HEK293 (cell line): ENCODE measurements at regions not wholly inside any gene's neighbourhood (a gene's known extent, or its start where the extent isn't known, plus 50 kb on each side); places are given as distances from the start of the nearest gene placed in this dataset.

ENCODE experiments used
- SETDB1 ChIP-seq: IDR thresholded peaks from one replicate; pipeline ENCODE4 v1.6.1; 2017; ENCODE audit warnings: mild to moderate bottlenecking, low read length, moderate library complexity, mixed read lengths; ENCODE audit not compliant: insufficient read length
- ZEB2 ChIP-seq: fragments of 450-650 bp; formaldehyde crosslinking; IDR thresholded peaks from 2 replicates; pipeline ENCODE4 v1.5.1; 2016; ENCODE audit warnings: missing biosample characterization, missing genetic modification characterization
- ZNF274 ChIP-seq, 2 experiments: fragments of 200-500 bp in 1 of 2; fragments of 450-650 bp in 1 of 2; sonication (Bioruptor generic) in 1 of 2; formaldehyde crosslinking in 1 of 2; IDR thresholded peaks; 2 replicates each; pipeline versions ENCODE4 v1.5.1 to v1.6.1; 2014 to 2016; ENCODE audit warnings: borderline replicate concordance in 1 of 2, inconsistent platforms in 1 of 2, low read length in 1 of 2, missing biosample characterization in 1 of 2, missing genetic modification characterization in 1 of 2
- ZNF561 ChIP-seq: fragments of 450-650 bp; IDR thresholded peaks from 2 replicates; pipeline ENCODE4 v1.5.1; 2018; ENCODE audit warnings: missing biosample characterization, missing genetic modification characterization, borderline replicate concordance
- ZNF785 ChIP-seq: fragments of 450-650 bp; formaldehyde crosslinking; IDR thresholded peaks from 2 replicates; pipeline ENCODE4 v1.5.1; 2016; ENCODE audit warnings: missing biosample characterization, missing genetic modification characterization
- TF ChIP-seq, protein P1 (sequence below): fragments of 450-650 bp; formaldehyde crosslinking; IDR thresholded peaks from 2 replicates; pipeline ENCODE4 v1.5.1; 2016; ENCODE audit warnings: missing biosample characterization, missing genetic modification characterization
- TF ChIP-seq, protein P2 (sequence below): fragments of 450-650 bp; formaldehyde crosslinking; IDR thresholded peaks from 2 replicates; pipeline ENCODE4 v1.5.1; 2016; ENCODE audit warnings: missing biosample characterization, missing genetic modification characterization, low read depth
- TF ChIP-seq, protein P3 (sequence below): fragments of 450-650 bp; formaldehyde crosslinking; IDR thresholded peaks from 2 replicates; pipeline ENCODE4 v1.5.1; 2016; ENCODE audit warnings: missing biosample characterization, missing genetic modification characterization, borderline replicate concordance

- TF ChIP-seq, protein P1, sequence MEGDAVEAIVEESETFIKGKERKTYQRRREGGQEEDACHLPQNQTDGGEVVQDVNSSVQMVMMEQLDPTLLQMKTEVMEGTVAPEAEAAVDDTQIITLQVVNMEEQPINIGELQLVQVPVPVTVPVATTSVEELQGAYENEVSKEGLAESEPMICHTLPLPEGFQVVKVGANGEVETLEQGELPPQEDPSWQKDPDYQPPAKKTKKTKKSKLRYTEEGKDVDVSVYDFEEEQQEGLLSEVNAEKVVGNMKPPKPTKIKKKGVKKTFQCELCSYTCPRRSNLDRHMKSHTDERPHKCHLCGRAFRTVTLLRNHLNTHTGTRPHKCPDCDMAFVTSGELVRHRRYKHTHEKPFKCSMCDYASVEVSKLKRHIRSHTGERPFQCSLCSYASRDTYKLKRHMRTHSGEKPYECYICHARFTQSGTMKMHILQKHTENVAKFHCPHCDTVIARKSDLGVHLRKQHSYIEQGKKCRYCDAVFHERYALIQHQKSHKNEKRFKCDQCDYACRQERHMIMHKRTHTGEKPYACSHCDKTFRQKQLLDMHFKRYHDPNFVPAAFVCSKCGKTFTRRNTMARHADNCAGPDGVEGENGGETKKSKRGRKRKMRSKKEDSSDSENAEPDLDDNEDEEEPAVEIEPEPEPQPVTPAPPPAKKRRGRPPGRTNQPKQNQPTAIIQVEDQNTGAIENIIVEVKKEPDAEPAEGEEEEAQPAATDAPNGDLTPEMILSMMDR (tag by site-specific recombination) = no peak
- no peak for TF ChIP-seq ZNF785
- TF ChIP-seq SETDB1 = no peak
- TF ChIP-seq, protein P2, sequence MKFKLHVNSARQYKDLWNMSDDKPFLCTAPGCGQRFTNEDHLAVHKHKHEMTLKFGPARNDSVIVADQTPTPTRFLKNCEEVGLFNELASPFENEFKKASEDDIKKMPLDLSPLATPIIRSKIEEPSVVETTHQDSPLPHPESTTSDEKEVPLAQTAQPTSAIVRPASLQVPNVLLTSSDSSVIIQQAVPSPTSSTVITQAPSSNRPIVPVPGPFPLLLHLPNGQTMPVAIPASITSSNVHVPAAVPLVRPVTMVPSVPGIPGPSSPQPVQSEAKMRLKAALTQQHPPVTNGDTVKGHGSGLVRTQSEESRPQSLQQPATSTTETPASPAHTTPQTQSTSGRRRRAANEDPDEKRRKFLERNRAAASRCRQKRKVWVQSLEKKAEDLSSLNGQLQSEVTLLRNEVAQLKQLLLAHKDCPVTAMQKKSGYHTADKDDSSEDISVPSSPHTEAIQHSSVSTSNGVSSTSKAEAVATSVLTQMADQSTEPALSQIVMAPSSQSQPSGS (tag by site-specific recombination) = no peak
- TF ChIP-seq ZNF274 (IDR thresholded peaks at IDR 0.05; ENCODE audit: low read length) = no peak
- no peak for TF ChIP-seq ZNF274 (tag by site-specific recombination; IDR thresholded peaks at IDR 0.05; ENCODE audit: borderline replicate concordance)
- no peak for TF ChIP-seq ZEB2 (tag by site-specific recombination)
- TF ChIP-seq, protein P3, sequence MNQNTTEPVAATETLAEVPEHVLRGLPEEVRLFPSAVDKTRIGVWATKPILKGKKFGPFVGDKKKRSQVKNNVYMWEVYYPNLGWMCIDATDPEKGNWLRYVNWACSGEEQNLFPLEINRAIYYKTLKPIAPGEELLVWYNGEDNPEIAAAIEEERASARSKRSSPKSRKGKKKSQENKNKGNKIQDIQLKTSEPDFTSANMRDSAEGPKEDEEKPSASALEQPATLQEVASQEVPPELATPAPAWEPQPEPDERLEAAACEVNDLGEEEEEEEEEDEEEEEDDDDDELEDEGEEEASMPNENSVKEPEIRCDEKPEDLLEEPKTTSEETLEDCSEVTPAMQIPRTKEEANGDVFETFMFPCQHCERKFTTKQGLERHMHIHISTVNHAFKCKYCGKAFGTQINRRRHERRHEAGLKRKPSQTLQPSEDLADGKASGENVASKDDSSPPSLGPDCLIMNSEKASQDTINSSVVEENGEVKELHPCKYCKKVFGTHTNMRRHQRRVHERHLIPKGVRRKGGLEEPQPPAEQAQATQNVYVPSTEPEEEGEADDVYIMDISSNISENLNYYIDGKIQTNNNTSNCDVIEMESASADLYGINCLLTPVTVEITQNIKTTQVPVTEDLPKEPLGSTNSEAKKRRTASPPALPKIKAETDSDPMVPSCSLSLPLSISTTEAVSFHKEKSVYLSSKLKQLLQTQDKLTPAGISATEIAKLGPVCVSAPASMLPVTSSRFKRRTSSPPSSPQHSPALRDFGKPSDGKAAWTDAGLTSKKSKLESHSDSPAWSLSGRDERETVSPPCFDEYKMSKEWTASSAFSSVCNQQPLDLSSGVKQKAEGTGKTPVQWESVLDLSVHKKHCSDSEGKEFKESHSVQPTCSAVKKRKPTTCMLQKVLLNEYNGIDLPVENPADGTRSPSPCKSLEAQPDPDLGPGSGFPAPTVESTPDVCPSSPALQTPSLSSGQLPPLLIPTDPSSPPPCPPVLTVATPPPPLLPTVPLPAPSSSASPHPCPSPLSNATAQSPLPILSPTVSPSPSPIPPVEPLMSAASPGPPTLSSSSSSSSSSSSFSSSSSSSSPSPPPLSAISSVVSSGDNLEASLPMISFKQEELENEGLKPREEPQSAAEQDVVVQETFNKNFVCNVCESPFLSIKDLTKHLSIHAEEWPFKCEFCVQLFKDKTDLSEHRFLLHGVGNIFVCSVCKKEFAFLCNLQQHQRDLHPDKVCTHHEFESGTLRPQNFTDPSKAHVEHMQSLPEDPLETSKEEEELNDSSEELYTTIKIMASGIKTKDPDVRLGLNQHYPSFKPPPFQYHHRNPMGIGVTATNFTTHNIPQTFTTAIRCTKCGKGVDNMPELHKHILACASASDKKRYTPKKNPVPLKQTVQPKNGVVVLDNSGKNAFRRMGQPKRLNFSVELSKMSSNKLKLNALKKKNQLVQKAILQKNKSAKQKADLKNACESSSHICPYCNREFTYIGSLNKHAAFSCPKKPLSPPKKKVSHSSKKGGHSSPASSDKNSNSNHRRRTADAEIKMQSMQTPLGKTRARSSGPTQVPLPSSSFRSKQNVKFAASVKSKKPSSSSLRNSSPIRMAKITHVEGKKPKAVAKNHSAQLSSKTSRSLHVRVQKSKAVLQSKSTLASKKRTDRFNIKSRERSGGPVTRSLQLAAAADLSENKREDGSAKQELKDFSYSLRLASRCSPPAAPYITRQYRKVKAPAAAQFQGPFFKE (tag by site-specific recombination) = no peak
- no peak for TF ChIP-seq ZNF561 (tag by site-specific recombination)
Measured at GRCh38 chr3:180403156-180403555, 198.8 kb upstream of the TTC14 start.
